Fibroblast of the aortic adventitia (primary cell): ENCODE measurements at regions not wholly inside any gene's neighbourhood (a gene's known extent, or its start where the extent isn't known, plus 50 kb on each side); places are given as distances from the start of the nearest gene placed in this dataset.
A peak's percentile ranks its signal among the peaks of the same experiment; 100 is the strongest.

Source experiments
- DNase-seq: peaks from one replicate; pipeline ENCODE4 v3.0.0-alpha.2; 2010; ENCODE audit warnings: low read depth
- H3K4me3 ChIP-seq: 2 replicates; pipeline ENCODE4 v1.5.1; 2011; ENCODE audit warnings: low read depth, mild to moderate bottlenecking, control low read depth, low read length, moderate library complexity
- CTCF ChIP-seq: IDR thresholded peaks from 2 replicates; pipeline ENCODE4 v1.5.1; 2011; ENCODE audit warnings: mild to moderate bottlenecking, low read length, control low read depth, inconsistent platforms; ENCODE audit not compliant: insufficient read depth

- H3K4me3 ChIP-seq = no peak overlapping the region
- TF ChIP-seq CTCF = no peak
- DNase-seq = no peak
Measured at GRCh38 chr2:14408695-14409094, 223.8 kb upstream of the LRATD1 start.

DNA sequence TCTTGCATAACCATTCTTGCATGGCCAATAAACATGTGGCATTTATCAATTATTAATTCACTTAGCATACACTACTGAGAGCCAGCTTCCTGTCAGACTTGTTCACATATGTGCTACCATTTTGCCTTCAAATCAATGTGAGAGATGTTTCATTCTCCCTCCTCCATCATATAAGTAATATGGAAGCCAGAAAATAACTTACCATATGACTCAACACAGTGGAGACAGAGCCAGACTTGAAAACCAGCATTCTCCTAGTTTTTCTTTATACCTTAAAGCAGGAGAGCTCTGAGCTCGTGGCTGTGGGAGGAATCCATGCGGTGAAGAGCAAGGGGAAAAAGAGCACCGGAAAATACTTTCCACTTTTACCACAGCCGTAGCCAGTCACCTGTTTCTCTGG, 215.0 kb upstream of the LRATD1 start:
- no peak for TF ChIP-seq CTCF
- no peak for DNase-seq
- no peak overlapping the region for H3K4me3 ChIP-seq

DNA sequence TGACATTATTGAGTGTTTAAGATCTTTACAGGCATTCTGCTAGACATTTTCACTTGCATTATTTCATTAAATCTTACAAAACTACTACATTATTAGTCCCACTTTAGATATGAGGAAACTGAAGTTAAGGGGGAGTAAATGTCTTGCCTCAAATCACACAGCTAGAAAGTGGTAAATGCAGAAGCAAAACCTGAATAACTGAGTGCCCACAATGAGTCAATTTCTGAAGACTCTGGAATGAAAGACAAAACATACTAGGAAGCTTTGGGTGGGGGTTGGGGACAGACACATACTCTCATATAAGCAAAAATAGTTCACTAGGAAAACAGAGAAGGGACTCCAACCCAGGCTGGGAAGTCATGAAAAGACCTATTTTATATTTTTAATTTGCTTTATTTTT, 214.4 kb upstream of the LRATD1 start:
- no peak for DNase-seq

DNA sequence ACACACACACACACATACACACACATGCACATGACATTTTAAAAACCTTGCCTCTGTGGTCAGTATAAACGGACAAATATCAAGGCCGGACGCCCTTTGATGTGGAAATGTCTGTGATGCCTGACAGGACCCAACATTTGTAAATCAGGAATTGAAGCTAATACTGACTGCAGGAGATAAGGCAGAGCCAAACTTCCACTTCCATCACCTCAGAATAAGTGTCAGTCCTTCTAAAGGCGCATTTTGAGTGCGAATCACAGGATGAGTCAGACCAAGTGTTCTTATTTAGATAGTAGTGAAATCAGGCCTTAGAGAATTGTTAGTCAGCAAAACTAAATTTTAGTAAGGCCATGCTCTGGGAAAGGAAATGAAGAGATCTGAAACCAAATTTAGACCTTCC, 211.7 kb upstream of the LRATD1 start:
- DNase-seq = peak; percentile 22
- TF ChIP-seq CTCF = no peak
- H3K4me3 ChIP-seq = no peak overlapping the region

More for the DNA sequence above, 214.4 kb upstream of the LRATD1 start:
- no peak for TF ChIP-seq CTCF
- no peak overlapping the region for H3K4me3 ChIP-seq

- no peak for TF ChIP-seq CTCF
- no peak for DNase-seq
- H3K4me3 ChIP-seq = no peak overlapping the region
Measured at GRCh38 chr2:14422426-14422825, 210.1 kb upstream of the LRATD1 start.

- no peak overlapping the region for H3K4me3 ChIP-seq
- no peak for DNase-seq
- TF ChIP-seq CTCF = no peak
Measured at GRCh38 chr2:14423145-14423906, 209.2 kb upstream of the LRATD1 start.
